Nephron progenitor cell (in vitro differentiated cells): ENCODE measurements at regions not wholly inside any gene's neighbourhood (a gene's known extent, or its start where the extent isn't known, plus 50 kb on each side); places are given as distances from the start of the nearest gene placed in this dataset.
A peak's percentile ranks its signal among the peaks of the same experiment; 100 is the strongest.
"Not testable (repeated sequence)": the region's sequence is repeated elsewhere in the genome, so short reads cannot be mapped to it uniquely, and the experiment has no call there.

Source experiments
- DNase-seq: peaks from one replicate; pipeline ENCODE4 v3.0.0; 2021
- H3K27ac Mint-ChIP-seq: 2 replicates; pipeline ENCODE4 v1.8.0; 2021; ENCODE audit warnings: mild to moderate bottlenecking, moderate library complexity, mixed read lengths
- H3K27me3 Mint-ChIP-seq: 2 replicates; pipeline ENCODE4 v1.8.0; 2021; ENCODE audit warnings: mild to moderate bottlenecking, low read depth, mixed read lengths; ENCODE audit not compliant: poor library complexity
- H3K36me3 Mint-ChIP-seq: 2 replicates; pipeline ENCODE4 v1.8.0; 2021; ENCODE audit warnings: low read depth, mixed read lengths
- H3K4me1 Mint-ChIP-seq: 2 replicates; pipeline ENCODE4 v1.8.0; 2021; ENCODE audit warnings: mixed read lengths
- H3K4me3 Mint-ChIP-seq: 2 replicates; pipeline ENCODE4 v1.8.0; 2021; ENCODE audit warnings: mild to moderate bottlenecking, moderate library complexity, mixed read lengths
- H3K9me3 Mint-ChIP-seq: 2 replicates; pipeline ENCODE4 v1.8.0; 2021; ENCODE audit warnings: mild to moderate bottlenecking, moderate library complexity, mixed read lengths
- CTCF ChIP-seq: fragments of 200-600 bp; sonication (generic); IDR thresholded peaks from 2 replicates; pipeline ENCODE4 v1.5.0; 2021; ENCODE audit warnings: antibody characterized with exemption

DNA sequence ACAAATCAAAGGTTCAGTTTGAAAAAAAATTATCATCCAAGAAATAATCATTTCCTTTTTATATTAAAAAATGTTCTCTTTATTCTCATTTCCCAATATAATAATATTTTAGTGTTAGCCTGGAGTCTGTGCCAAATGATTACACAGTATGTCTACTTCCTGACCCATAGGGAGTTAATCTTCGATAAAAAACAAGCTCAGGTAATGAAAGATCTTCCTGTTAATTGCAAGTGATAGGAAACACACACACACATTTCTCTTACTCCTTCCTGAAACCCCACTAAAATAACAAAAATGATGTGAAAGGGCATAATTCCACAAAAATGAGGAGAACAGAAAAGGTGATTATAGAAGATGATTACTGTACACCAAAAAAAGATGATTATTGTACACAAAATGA, 123.5 kb upstream of the CXADR start:
- Mint-ChIP-seq H3K9me3 (peaks cover 3% of the 10 kb centered on the region), H3K36me3 (no peaks in the 10 kb centered on the region)
- no peak for TF ChIP-seq CTCF

GRCh38 chr21:17390569-17390968, 122.3 kb upstream of the CXADR start:
- Mint-ChIP-seq H3K27ac (peak overlapping the region; percentile 34), H3K36me3 (no peaks in the 10 kb centered on the region), H3K4me3 (no peak overlapping the region), H3K4me1 (peaks cover 18% of the 10 kb centered on the region), H3K9me3 (no peaks in the 10 kb centered on the region), H3K27me3 (peaks cover 4% of the 10 kb centered on the region)
- TF ChIP-seq CTCF = no peak
- DNase-seq = no peak

More for the DNA sequence above, 123.5 kb upstream of the CXADR start:
- Mint-ChIP-seq H3K4me1 (peaks cover 18% of the 10 kb centered on the region), H3K27me3 (peaks cover 3% of the 10 kb centered on the region), H3K27ac (no peak overlapping the region), H3K4me3 (no peak overlapping the region)
- DNase-seq = no peak

GRCh38 chr21:17391811-17392340, 121.0 kb upstream of the CXADR start:
- no peak for DNase-seq
- no peak overlapping the region for H3K27ac Mint-ChIP-seq
- no peaks in the 10 kb centered on the region for H3K9me3 Mint-ChIP-seq
- TF ChIP-seq CTCF = no peak
- H3K27me3 Mint-ChIP-seq = peaks cover 4% of the 10 kb centered on the region
- H3K4me1 Mint-ChIP-seq = peaks cover 9% of the 10 kb centered on the region
- no peak overlapping the region for H3K4me3 Mint-ChIP-seq
- no peaks in the 10 kb centered on the region for H3K36me3 Mint-ChIP-seq

GRCh38 chr21:17393413-17393812, 119.4 kb upstream of the CXADR start:
- no peak for DNase-seq
- Mint-ChIP-seq H3K9me3 (no peaks in the 10 kb centered on the region), H3K4me1 (peaks cover 9% of the 10 kb centered on the region), H3K36me3 (no peaks in the 10 kb centered on the region), H3K4me3 (no peak overlapping the region), H3K27me3 (peaks cover 11% of the 10 kb centered on the region), H3K27ac (no peak overlapping the region)
- TF ChIP-seq CTCF = no peak

- H3K4me1 Mint-ChIP-seq = peaks cover 2% of the 10 kb centered on the region
- peaks cover 11% of the 10 kb centered on the region for H3K27me3 Mint-ChIP-seq
- no peak overlapping the region for H3K4me3 Mint-ChIP-seq
- DNase-seq = no peak
- no peaks in the 10 kb centered on the region for H3K36me3 Mint-ChIP-seq
- H3K9me3 Mint-ChIP-seq = no peaks in the 10 kb centered on the region
- peak overlapping the region; percentile 1 for H3K27ac Mint-ChIP-seq
- no peak for TF ChIP-seq CTCF
Observed at GRCh38 chr21:17396948-17397347, 115.9 kb upstream of the CXADR start.

DNA sequence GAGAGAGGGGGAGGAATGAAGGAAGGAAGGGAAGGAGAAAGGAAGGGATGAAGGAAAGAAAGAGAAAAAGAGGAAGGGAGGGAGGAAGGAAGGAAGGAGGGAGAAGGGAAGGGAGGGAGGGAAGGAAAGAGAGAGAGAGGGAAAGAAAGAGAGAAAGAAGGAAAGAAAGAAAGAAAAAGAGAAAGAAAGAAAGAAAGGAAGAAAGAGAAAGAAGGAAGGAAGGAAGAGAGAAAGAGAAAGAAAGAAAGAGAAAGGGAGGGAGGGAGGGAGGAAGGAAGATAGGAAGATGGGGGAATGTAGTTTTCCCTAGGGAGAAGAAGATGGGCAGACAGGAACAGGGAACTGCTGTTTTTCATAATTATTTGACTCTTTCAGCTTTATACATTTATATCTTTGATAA, 115.1 kb upstream of the CXADR start:
- no peak overlapping the region for H3K27ac Mint-ChIP-seq
- no peak for DNase-seq
- no peaks in the 10 kb centered on the region for H3K4me1 Mint-ChIP-seq
- H3K4me3 Mint-ChIP-seq = no peak overlapping the region
- H3K9me3 Mint-ChIP-seq = no peaks in the 10 kb centered on the region
- peaks cover 11% of the 10 kb centered on the region for H3K27me3 Mint-ChIP-seq
- TF ChIP-seq CTCF = no peak
- H3K36me3 Mint-ChIP-seq = no peaks in the 10 kb centered on the region

DNA sequence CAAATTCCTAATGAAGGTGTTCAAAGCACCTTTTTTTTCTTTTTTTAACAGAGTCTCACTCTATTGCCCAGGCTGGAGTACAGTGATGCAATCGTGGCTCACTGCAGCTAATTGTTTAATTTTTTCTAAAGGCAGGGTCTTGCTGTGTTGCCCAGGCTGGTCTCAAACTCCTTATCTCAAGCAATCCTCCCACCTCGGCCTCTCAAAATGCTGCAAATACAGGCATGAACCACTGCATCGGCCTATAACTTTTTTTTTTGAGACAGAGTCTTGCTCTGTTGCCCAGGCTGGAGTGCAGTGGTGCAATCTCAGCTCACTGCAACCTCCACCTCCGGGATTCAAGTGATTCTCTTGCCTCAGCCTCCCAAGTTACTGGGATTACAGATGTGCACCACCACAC, 113.9 kb upstream of the CXADR start:
- not testable (repeated sequence) for DNase-seq, H3K27ac Mint-ChIP-seq, H3K36me3 Mint-ChIP-seq, H3K9me3 Mint-ChIP-seq, H3K4me3 Mint-ChIP-seq, H3K4me1 Mint-ChIP-seq
- peaks cover 11% of the 10 kb centered on the region for H3K27me3 Mint-ChIP-seq
